HG02938 (cell line): ENCODE measurements at regions not wholly inside any gene's neighbourhood (a gene's known extent, or its start where the extent isn't known, plus 50 kb on each side); places are given as distances from the start of the nearest gene placed in this dataset.

Experiments used
- ATAC-seq: cut with Tn5 transposase; IDR thresholded peaks from one replicate; pipeline ENCODE4 v1.9.1; 2021; ENCODE audit warnings: mild to moderate bottlenecking, moderate library complexity; ENCODE audit not compliant: unreplicated experiment

- peak; percentile 89 for ATAC-seq
Measured at GRCh38 chr13:23980160-23980551, 82.9 kb upstream of the C1QTNF9B start.

GRCh38 chr13:23983671-23984070 lies 86.4 kb upstream of the C1QTNF9B start:
- ATAC-seq, result no peak

GRCh38 chr13:23984546-23984945 lies 87.2 kb upstream of the C1QTNF9B start:
- ATAC-seq, result no peak

GRCh38 chr13:23985060-23985459 lies 87.8 kb upstream of the C1QTNF9B start:
- ATAC-seq, result no peak

GRCh38 chr13:23985839-23986238 lies 88.5 kb upstream of the C1QTNF9B start:
- ATAC-seq, result no peak

- no peak for ATAC-seq
Measured at GRCh38 chr13:23986619-23987018, 89.3 kb upstream of the C1QTNF9B start.

GRCh38 chr13:23987331-23987894 lies 90.1 kb upstream of the C1QTNF9B start:
- ATAC-seq, result no peak

GRCh38 chr13:23988546-23989122 lies 91.3 kb upstream of the C1QTNF9B start:
- ATAC-seq, result no peak

GRCh38 chr13:23990455-23990854 lies 93.2 kb upstream of the C1QTNF9B start:
- no peak for ATAC-seq

- ATAC-seq, result no peak
Measured at GRCh38 chr13:23991119-23991518, 93.8 kb upstream of the C1QTNF9B start.

GRCh38 chr13:23992781-23993679 lies 95.7 kb upstream of the C1QTNF9B start:
- ATAC-seq, result no peak

- no peak for ATAC-seq
Measured at GRCh38 chr13:23993680-23993985, 96.3 kb upstream of the C1QTNF9B start.

- no peak for ATAC-seq
Measured at GRCh38 chr13:23995283-23996073, 98.2 kb upstream of the C1QTNF9B start.

GRCh38 chr13:23996456-23996855 lies 99.2 kb upstream of the C1QTNF9B start:
- ATAC-seq, result no peak

GRCh38 chr13:23999424-23999823 lies 102.1 kb upstream of the C1QTNF9B start:
- ATAC-seq, result no peak

- ATAC-seq, result no peak
Measured at GRCh38 chr13:24002206-24002815, 105.0 kb upstream of the C1QTNF9B start.

GRCh38 chr13:24004142-24004899 lies 107.0 kb upstream of the C1QTNF9B start:
- no peak for ATAC-seq

- ATAC-seq, result no peak
Measured at GRCh38 chr13:24004971-24005370, 107.7 kb upstream of the C1QTNF9B start.

- ATAC-seq, result peak; percentile 74
Measured at GRCh38 chr13:24005755-24006281, 108.5 kb upstream of the C1QTNF9B start.
